Fibroblast of the aortic adventitia (primary cell): ENCODE measurements at regions not wholly inside any gene's neighbourhood (a gene's known extent, or its start where the extent isn't known, plus 50 kb on each side); places are given as distances from the start of the nearest gene placed in this dataset.
"Not testable (repeated sequence)": the region's sequence is repeated elsewhere in the genome, so short reads cannot be mapped to it uniquely, and the experiment has no call there.

Source experiments
- DNase-seq: peaks from one replicate; pipeline ENCODE4 v3.0.0-alpha.2; 2010; ENCODE audit warnings: low read depth
- H3K4me3 ChIP-seq: 2 replicates; pipeline ENCODE4 v1.5.1; 2011; ENCODE audit warnings: low read depth, mild to moderate bottlenecking, control low read depth, low read length, moderate library complexity
- CTCF ChIP-seq: IDR thresholded peaks from 2 replicates; pipeline ENCODE4 v1.5.1; 2011; ENCODE audit warnings: mild to moderate bottlenecking, low read length, control low read depth, inconsistent platforms; ENCODE audit not compliant: insufficient read depth

GRCh38 chr18:41875094-41875780 is 79.8 kb upstream of the PIK3C3 start:
- no peak for TF ChIP-seq CTCF
- peak; percentile 35 for DNase-seq
- no peak overlapping the region for H3K4me3 ChIP-seq

- no peak overlapping the region for H3K4me3 ChIP-seq
- no peak for DNase-seq
Measured at GRCh38 chr18:41873730-41874129, 81.3 kb upstream of the PIK3C3 start.

GRCh38 chr18:41872206-41872605 is 82.8 kb upstream of the PIK3C3 start:
- DNase-seq, result no peak
- TF ChIP-seq CTCF, result no peak
- no peak overlapping the region for H3K4me3 ChIP-seq

More at GRCh38 chr18:41873730-41874129, 81.3 kb upstream of the PIK3C3 start:
- no peak for TF ChIP-seq CTCF

- TF ChIP-seq CTCF, result no peak
- DNase-seq, result no peak
Measured at GRCh38 chr18:41871229-41872000, 83.6 kb upstream of the PIK3C3 start.

GRCh38 chr18:41870817-41871216 is 84.2 kb upstream of the PIK3C3 start:
- DNase-seq, result no peak
- TF ChIP-seq CTCF, result no peak

More at GRCh38 chr18:41871229-41872000, 83.6 kb upstream of the PIK3C3 start:
- H3K4me3 ChIP-seq, result no peak overlapping the region

GRCh38 chr18:41870191-41870590 is 84.8 kb upstream of the PIK3C3 start:
- DNase-seq, result no peak
- no peak for TF ChIP-seq CTCF
- no peak overlapping the region for H3K4me3 ChIP-seq

More at GRCh38 chr18:41870817-41871216, 84.2 kb upstream of the PIK3C3 start:
- no peak overlapping the region for H3K4me3 ChIP-seq

- H3K4me3 ChIP-seq, DNase-seq: not testable (repeated sequence)
Measured at GRCh38 chr18:41865796-41866195, 89.2 kb upstream of the PIK3C3 start.
